LNCAP (cell line): ENCODE measurements at regions not wholly inside any gene's neighbourhood (a gene's known extent, or its start where the extent isn't known, plus 50 kb on each side); places are given as distances from the start of the nearest gene placed in this dataset.

Experiments used
- CTCF ChIP-seq: fragments of 450-650 bp; IDR thresholded peaks from 2 replicates; pipeline ENCODE4 v1.5.1; 2017; ENCODE audit warnings: mild to moderate bottlenecking

- no peak for TF ChIP-seq CTCF
These were observed 114.6 kb downstream of the NFKBIZ start for GRCh38 chr3:101963902-101964362.

GRCh38 chr3:101964861-101965260, 115.5 kb downstream of the NFKBIZ start:
- TF ChIP-seq CTCF = no peak

GRCh38 chr3:101966226-101966625, 116.9 kb downstream of the NFKBIZ start:
- no peak for TF ChIP-seq CTCF

- TF ChIP-seq CTCF = no peak
These were observed 120.9 kb downstream of the NFKBIZ start for GRCh38 chr3:101970212-101970611.

- no peak for TF ChIP-seq CTCF
These were observed 121.6 kb downstream of the NFKBIZ start for GRCh38 chr3:101970905-101971304.

- no peak for TF ChIP-seq CTCF
These were observed 123.3 kb downstream of the NFKBIZ start for GRCh38 chr3:101972430-101973162.

- TF ChIP-seq CTCF = no peak
These were observed 123.8 kb downstream of the NFKBIZ start for GRCh38 chr3:101973163-101973505.

GRCh38 chr3:101976473-101976872, 127.2 kb downstream of the NFKBIZ start:
- TF ChIP-seq CTCF = no peak
